Gastrocnemius medialis (tissue), 4 donors: ENCODE measurements at regions not wholly inside any gene's neighbourhood (a gene's known extent, or its start where the extent isn't known, plus 50 kb on each side); places are given as distances from the start of the nearest gene placed in this dataset.

ENCODE experiments used
- ATAC-seq, 2 donors: fragments of 150-250 bp; one replicate each; pipeline ENCODE4 v1.9.1; 2016
- DNase-seq, 2 donors: peaks; one replicate each; pipeline ENCODE4 v3.0.0-alpha.2; 2019
- H3K27ac ChIP-seq, 4 donors: fragments of 200-600 bp; sonication (generic); 1 replicate in 1 of 4; 2 replicates in 3 of 4; pipeline ENCODE4 v1.5.1; 2016 to 2018; ENCODE audit warnings: mild to moderate bottlenecking in 2 of 4, moderate library complexity in 1 of 4
- H3K27me3 ChIP-seq, 3 donors: fragments of 200-600 bp; sonication (generic) in 2 of 3; 1 replicate in 1 of 3; 2 replicates in 2 of 3; pipeline versions ENCODE4 v1.5.1 to v1.6.0; 2016 to 2019; ENCODE audit warnings: mild to moderate bottlenecking in 1 of 3, moderate library complexity in 1 of 3
- H3K36me3 ChIP-seq, 2 donors: fragments of 200-600 bp; sonication (generic) in 1 of 2; one replicate each; pipeline ENCODE4 v1.5.1; 2017 to 2018
- H3K4me1 ChIP-seq, 2 donors: fragments of 200-600 bp; sonication (generic) in 1 of 2; one replicate each; pipeline ENCODE4 v1.5.1; 2016 to 2017; ENCODE audit warnings: mild to moderate bottlenecking in 2 of 2
- H3K4me3 ChIP-seq, 4 donors: fragments of 200-600 bp; sonication (generic) in 3 of 4; 1 replicate in 1 of 4; 2 replicates in 3 of 4; pipeline ENCODE4 v1.5.1; 2016 to 2019; ENCODE audit warnings: mild to moderate bottlenecking in 2 of 4
- H3K9me3 ChIP-seq, 3 donors: fragments of 200-600 bp; sonication (generic) in 2 of 3; 1 replicate in 1 of 3; 2 replicates in 2 of 3; pipeline ENCODE4 v1.5.1; 2016 to 2019
- POLR2A ChIP-seq, 2 donors: fragments of 450-650 bp; IDR thresholded peaks; one replicate each; pipeline ENCODE4 v1.6.1; 2017; ENCODE audit warnings: antibody characterized with exemption in 2 of 2, mild to moderate bottlenecking in 2 of 2, moderate library complexity in 2 of 2
- in situ Hi-C, 4 donors: fragments of 200-750 bp; cut with MboI; loops; one replicate each; pipeline versions ENCODE4 v1.15.0 to v1.8.0; 2017; ENCODE audit warnings: low sequenced_read_pairs in 4 of 4
- intact Hi-C: fragments of 100-400 bp; cut with DNase I; formaldehyde crosslinking; loops from one replicate; pipeline ENCODE4 v1.15.1; 2023; ENCODE audit warnings: low total_unique reads
- TF ChIP-seq, protein P1 (sequence below), 5 experiments: fragments of 450-650 bp in 3 of 5; fragments of 200-600 bp in 2 of 5; sonication (generic) in 2 of 5; IDR thresholded peaks in 4 of 5; conservative IDR thresholded peaks in 1 of 5; 1 replicate in 4 of 5; 2 replicates in 1 of 5; pipeline ENCODE4 v1.5.1; 2016 to 2019; ENCODE audit warnings: antibody characterized with exemption in 5 of 5, mild to moderate bottlenecking in 3 of 5, moderate library complexity in 3 of 5

DNA sequence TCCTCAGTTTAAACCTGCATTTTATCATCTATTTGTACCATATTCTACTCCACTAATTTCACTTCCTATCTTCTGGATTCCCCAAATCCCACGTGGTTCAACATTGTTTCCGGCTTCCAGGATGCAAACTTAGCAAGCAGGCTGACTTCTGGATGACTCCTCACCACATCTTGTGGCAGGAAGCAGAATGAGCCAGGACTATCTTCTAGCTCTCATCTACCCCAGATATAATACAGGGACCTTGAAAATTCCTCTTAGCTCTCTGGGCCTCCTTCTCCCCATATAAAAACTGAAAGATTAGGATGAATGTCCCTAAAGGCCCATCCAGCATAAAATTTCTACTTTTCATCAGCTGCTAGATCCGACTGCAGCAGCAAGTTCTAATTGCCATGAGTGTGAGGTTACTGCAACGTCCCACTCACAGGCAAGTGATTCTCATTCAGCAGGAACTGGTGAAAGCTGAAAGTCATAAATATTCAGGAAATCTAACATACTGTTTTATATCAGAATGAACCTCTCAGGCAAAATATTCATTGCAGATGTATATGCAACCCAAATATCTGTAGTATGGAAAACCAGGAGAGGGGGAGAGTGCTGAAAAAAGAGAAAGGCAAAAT is 93.4 kb downstream of the KCTD12 start:
- ATAC-seq (peak in 1 of 2 donors; percentile 49), DNase-seq (peak; percentile 14 to 26)
- H3K4me1 ChIP-seq = peaks cover 0 to 11% of the 10 kb centered on the region in 2 donors
- intact Hi-C loops = no loop called here
- in situ Hi-C loops = no loop called here
- H3K27me3 ChIP-seq = no peaks in the 10 kb centered on the region
- H3K27ac ChIP-seq = peak overlapping the region in 3 of 4 donors; percentile 34 to 38 (median 36)
- H3K36me3 ChIP-seq = no peaks in the 10 kb centered on the region
- H3K9me3 ChIP-seq = no peaks in the 10 kb centered on the region
- TF ChIP-seq POLR2A (IDR thresholded peaks at IDR 0.05) = no peak
- TF ChIP-seq, protein P1, sequence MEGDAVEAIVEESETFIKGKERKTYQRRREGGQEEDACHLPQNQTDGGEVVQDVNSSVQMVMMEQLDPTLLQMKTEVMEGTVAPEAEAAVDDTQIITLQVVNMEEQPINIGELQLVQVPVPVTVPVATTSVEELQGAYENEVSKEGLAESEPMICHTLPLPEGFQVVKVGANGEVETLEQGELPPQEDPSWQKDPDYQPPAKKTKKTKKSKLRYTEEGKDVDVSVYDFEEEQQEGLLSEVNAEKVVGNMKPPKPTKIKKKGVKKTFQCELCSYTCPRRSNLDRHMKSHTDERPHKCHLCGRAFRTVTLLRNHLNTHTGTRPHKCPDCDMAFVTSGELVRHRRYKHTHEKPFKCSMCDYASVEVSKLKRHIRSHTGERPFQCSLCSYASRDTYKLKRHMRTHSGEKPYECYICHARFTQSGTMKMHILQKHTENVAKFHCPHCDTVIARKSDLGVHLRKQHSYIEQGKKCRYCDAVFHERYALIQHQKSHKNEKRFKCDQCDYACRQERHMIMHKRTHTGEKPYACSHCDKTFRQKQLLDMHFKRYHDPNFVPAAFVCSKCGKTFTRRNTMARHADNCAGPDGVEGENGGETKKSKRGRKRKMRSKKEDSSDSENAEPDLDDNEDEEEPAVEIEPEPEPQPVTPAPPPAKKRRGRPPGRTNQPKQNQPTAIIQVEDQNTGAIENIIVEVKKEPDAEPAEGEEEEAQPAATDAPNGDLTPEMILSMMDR (IDR thresholded peaks at IDR 0.05 in 4 of 5, conservative IDR thresholded peaks at IDR 0.05 in 1 of 5) = no peak
- no peak overlapping the region for H3K4me3 ChIP-seq

GRCh38 chr13:76790980-76791819 is 95.0 kb downstream of the KCTD12 start:
- Histone ChIP-seq H3K4me3 (no peak overlapping the region), H3K9me3 (no peaks in the 10 kb centered on the region), H3K27me3 (no peaks in the 10 kb centered on the region), H3K36me3 (no peaks in the 10 kb centered on the region), H3K4me1 (peaks cover 0 to 3% of the 10 kb centered on the region in 2 donors), H3K27ac (peak overlapping the region in 1 of 4 donors; percentile 6)
- in situ Hi-C loops (no loop called here), intact Hi-C loops (no loop called here)
- TF ChIP-seq POLR2A (IDR thresholded peaks at IDR 0.05) = no peak
- TF ChIP-seq, protein P1 (IDR thresholded peaks at IDR 0.05 in 4 of 5, conservative IDR thresholded peaks at IDR 0.05 in 1 of 5) = no peak
- DNase-seq = no peak
- ATAC-seq = no peak

GRCh38 chr13:76790526-76790925 is 95.7 kb downstream of the KCTD12 start:
- H3K36me3 ChIP-seq = no peaks in the 10 kb centered on the region
- H3K27ac ChIP-seq = peak overlapping the region in 1 of 4 donors; percentile 6
- no peak for TF ChIP-seq POLR2A (IDR thresholded peaks at IDR 0.05)
- TF ChIP-seq, protein P1 (IDR thresholded peaks at IDR 0.05 in 4 of 5, conservative IDR thresholded peaks at IDR 0.05 in 1 of 5) = no peak
- intact Hi-C loops = no loop called here
- no peaks in the 10 kb centered on the region for H3K27me3 ChIP-seq
- ATAC-seq = no peak
- H3K4me1 ChIP-seq = peaks cover 0 to 3% of the 10 kb centered on the region in 2 donors
- no peak overlapping the region for H3K4me3 ChIP-seq
- H3K9me3 ChIP-seq = no peaks in the 10 kb centered on the region
- in situ Hi-C loops = no loop called here
- no peak for DNase-seq

DNA sequence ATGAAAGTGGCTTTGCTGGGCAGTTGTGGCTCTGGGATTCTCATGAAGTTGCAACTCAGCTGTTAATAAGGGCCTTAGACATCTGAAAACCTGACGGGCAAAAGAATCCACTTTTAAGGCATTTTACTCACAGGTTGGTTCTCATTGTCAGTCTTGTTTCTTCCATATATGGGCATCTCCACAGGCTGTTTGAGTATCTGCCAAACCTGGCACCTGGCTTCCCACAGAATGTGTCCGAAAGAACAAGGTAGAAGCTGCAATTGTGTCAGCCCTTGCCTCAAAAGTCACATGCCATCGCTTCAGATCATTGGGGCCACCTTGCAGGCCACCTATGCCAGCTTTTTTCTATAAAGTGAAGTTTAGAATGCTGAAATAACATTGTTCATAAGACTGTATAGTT is 102.4 kb downstream of the KCTD12 start:
- no peak overlapping the region for H3K27ac ChIP-seq
- no peaks in the 10 kb centered on the region for H3K27me3 ChIP-seq
- intact Hi-C loops (no loop called here), in situ Hi-C loops (no loop called here)
- DNase-seq (no peak), ATAC-seq (no peak)
- H3K9me3 ChIP-seq = no peaks in the 10 kb centered on the region
- no peaks in the 10 kb centered on the region for H3K4me1 ChIP-seq
- TF ChIP-seq, protein P1 (IDR thresholded peaks at IDR 0.05 in 4 of 5, conservative IDR thresholded peaks at IDR 0.05 in 1 of 5) = no peak
- TF ChIP-seq POLR2A (IDR thresholded peaks at IDR 0.05) = no peak
- H3K36me3 ChIP-seq = no peaks in the 10 kb centered on the region
- no peak overlapping the region for H3K4me3 ChIP-seq
